ENCODE measurements at regions not wholly inside any gene's neighbourhood (a gene's known extent, or its start where the extent isn't known, plus 50 kb on each side); places are given as distances from the start of the nearest gene placed in this dataset.
"Not testable (repeated sequence)": the region's sequence is repeated elsewhere in the genome, so short reads cannot be mapped to it uniquely, and the experiment has no call there.

- no peak for DNase-seq
Observed at GRCh38 chr15:95021816-95022215, 790.5 kb downstream of the MCTP2 start.

GRCh38 chr15:95024351-95024750 lies 793.0 kb downstream of the MCTP2 start:
- DNase-seq = peak; percentile 2

GRCh38 chr15:95025924-95026728 lies 794.8 kb downstream of the MCTP2 start:
- peak; percentile 29 for DNase-seq

- DNase-seq = no peak
Observed at GRCh38 chr15:95027981-95028380, 796.6 kb downstream of the MCTP2 start.

- DNase-seq = no peak
Observed at GRCh38 chr15:95032156-95032555, 800.8 kb downstream of the MCTP2 start.

GRCh38 chr15:95035106-95035505 lies 803.7 kb downstream of the MCTP2 start:
- DNase-seq = no peak

- DNase-seq = no peak
Observed at GRCh38 chr15:95041297-95041696, 809.9 kb downstream of the MCTP2 start.

GRCh38 chr15:95043236-95043932 lies 812.0 kb downstream of the MCTP2 start:
- not testable (repeated sequence) for DNase-seq

GRCh38 chr15:95043933-95044313 lies 812.6 kb downstream of the MCTP2 start:
- DNase-seq = no peak

- no peak for DNase-seq
Observed at GRCh38 chr15:95044745-95045417, 813.5 kb downstream of the MCTP2 start.

- DNase-seq = no peak
Observed at GRCh38 chr15:95051861-95052260, 820.5 kb downstream of the MCTP2 start.

- DNase-seq = no peak
Observed at GRCh38 chr15:95059346-95059905, 828.1 kb downstream of the MCTP2 start.

- DNase-seq = no peak
Observed at GRCh38 chr15:95068701-95069521, 837.5 kb downstream of the MCTP2 start.

GRCh38 chr15:95075792-95076677 lies 844.7 kb downstream of the MCTP2 start:
- no peak for DNase-seq

- no peak for DNase-seq
Observed at GRCh38 chr15:95076678-95076990, 845.3 kb downstream of the MCTP2 start.

- no peak for DNase-seq
Observed at GRCh38 chr15:95078003-95078402, 846.6 kb downstream of the MCTP2 start.

GRCh38 chr15:95080228-95080627 lies 848.9 kb downstream of the MCTP2 start:
- not testable (repeated sequence) for DNase-seq

- DNase-seq = no peak
Observed at GRCh38 chr15:95085056-95085455, 853.7 kb downstream of the MCTP2 start.

GRCh38 chr15:95086531-95087252 lies 855.3 kb downstream of the MCTP2 start:
- no peak for DNase-seq

- no peak for DNase-seq
Observed at GRCh38 chr15:95087253-95087609, 855.9 kb downstream of the MCTP2 start.

GRCh38 chr15:95091444-95091843 lies 860.1 kb downstream of the MCTP2 start:
- DNase-seq = no peak

Data from activated CD4-positive, alpha-beta T cell treated with anti-CD3 and anti-CD28 coated beads, Interleukin-2, amount 50 U/mL, for 16 hours (primary cell).